Mucosa of rectum (tissue), 2 donors: ENCODE measurements at regions not wholly inside any gene's neighbourhood (a gene's known extent, or its start where the extent isn't known, plus 50 kb on each side); places are given as distances from the start of the nearest gene placed in this dataset.
"Not testable (repeated sequence)": the region's sequence is repeated elsewhere in the genome, so short reads cannot be mapped to it uniquely, and the experiment has no call there.

Experiments
- H3K27ac ChIP-seq, 2 donors: one replicate each; pipeline ENCODE4 v1.7.0; 2013; ENCODE audit warnings: inconsistent platforms in 2 of 2, low read depth in 2 of 2, low read length in 2 of 2
- H3K27me3 ChIP-seq, 2 donors: one replicate each; pipeline ENCODE4 v1.7.0; 2013; ENCODE audit warnings: low read length in 2 of 2; ENCODE audit not compliant: control insufficient read depth in 2 of 2, insufficient read depth in 2 of 2
- H3K36me3 ChIP-seq, 2 donors: one replicate each; pipeline ENCODE4 v1.7.0; 2013; ENCODE audit warnings: low read length in 2 of 2; ENCODE audit not compliant: control insufficient read depth in 2 of 2, insufficient read depth in 2 of 2
- H3K4me1 ChIP-seq, 2 donors: one replicate each; pipeline ENCODE4 v1.7.0; 2013; ENCODE audit warnings: low read length in 2 of 2, mild to moderate bottlenecking in 1 of 2; ENCODE audit not compliant: control insufficient read depth in 2 of 2, insufficient read depth in 2 of 2
- H3K4me3 ChIP-seq, 2 donors: one replicate each; pipeline ENCODE4 v1.7.0; 2013; ENCODE audit warnings: low read length in 2 of 2
- H3K9ac ChIP-seq, 2 donors: one replicate each; pipeline ENCODE4 v1.7.0; 2013; ENCODE audit warnings: low read length in 2 of 2, low read depth in 1 of 2, mild to moderate bottlenecking in 1 of 2
- H3K9me3 ChIP-seq, 2 donors: one replicate each; pipeline ENCODE4 v1.7.0; 2013; ENCODE audit warnings: low read length in 2 of 2; ENCODE audit not compliant: control insufficient read depth in 2 of 2
- donor health status: healthy.
- donor health status: Normal muscosa, but diverticular disease.

DNA sequence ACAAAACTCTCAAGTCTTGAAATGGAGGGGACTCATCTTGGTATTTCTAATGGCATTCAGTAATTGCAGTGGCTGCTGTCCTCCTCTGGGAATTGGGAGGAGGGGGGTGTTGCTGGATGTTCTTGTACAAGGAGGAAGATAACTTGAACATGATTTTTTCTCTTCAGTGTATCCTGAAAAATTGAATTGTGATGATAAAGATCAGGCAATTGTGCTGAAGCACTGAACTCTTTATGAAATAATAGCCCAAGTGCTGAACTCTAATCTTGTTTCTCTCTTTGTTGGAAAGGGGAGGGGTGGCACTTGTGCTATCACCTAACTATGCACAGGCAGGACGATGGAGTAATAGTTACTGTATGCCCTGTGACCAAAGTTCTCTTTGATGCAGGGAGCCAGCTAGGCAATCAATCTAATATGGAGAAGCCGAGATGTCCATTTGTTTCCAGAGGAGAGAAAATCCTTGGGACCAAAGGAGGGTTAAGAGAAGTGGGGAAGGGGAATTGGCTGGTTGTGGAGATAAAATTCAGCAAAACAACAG, 68.1 kb upstream of the ATP2C1 start:
- Histone ChIP-seq H3K9me3 (no peaks in the 10 kb centered on the region), H3K27me3 (no peaks in the 10 kb centered on the region), H3K27ac (no peak overlapping the region), H3K4me1 (peaks cover 0 to 4% of the 10 kb centered on the region in 2 donors), H3K4me3 (no peak overlapping the region), H3K36me3 (no peaks in the 10 kb centered on the region), H3K9ac (no peak overlapping the region)

DNA sequence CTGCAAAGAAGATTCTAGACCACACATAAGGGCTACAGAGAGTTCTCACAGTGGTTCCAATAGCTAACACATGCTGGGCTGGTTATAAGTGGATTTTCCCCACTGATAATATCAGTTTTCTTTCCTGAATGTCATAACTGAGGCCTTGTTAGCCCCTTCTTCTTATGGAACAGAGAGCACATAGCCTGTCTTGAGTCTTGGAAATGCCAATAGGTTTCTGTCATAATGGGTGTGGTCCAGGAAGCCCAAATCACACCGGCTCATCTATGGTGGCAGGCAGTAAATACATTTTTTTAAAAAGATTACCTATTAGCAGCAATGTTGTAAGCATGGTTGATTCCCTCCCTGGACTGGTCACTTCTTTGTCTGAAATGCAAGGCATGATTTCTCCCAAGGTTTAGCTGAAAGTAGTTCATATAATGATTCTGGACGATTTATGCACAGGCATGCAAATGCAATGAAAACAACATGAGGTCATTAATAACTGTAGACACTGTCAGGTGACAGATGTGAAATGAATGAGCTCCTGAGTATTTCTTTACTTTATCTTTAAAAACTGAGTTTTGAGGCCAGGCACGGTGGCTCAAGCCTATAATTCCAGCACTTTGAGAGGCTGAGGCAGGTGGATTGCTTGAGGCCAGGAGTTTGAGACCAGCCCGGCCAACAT, 67.2 kb upstream of the ATP2C1 start:
- no peaks in the 10 kb centered on the region for H3K9me3 ChIP-seq
- no peaks in the 10 kb centered on the region for H3K4me1 ChIP-seq
- no peak overlapping the region for H3K9ac ChIP-seq
- no peak overlapping the region for H3K27ac ChIP-seq
- no peak overlapping the region for H3K4me3 ChIP-seq
- no peaks in the 10 kb centered on the region for H3K27me3 ChIP-seq
- no peaks in the 10 kb centered on the region for H3K36me3 ChIP-seq

DNA sequence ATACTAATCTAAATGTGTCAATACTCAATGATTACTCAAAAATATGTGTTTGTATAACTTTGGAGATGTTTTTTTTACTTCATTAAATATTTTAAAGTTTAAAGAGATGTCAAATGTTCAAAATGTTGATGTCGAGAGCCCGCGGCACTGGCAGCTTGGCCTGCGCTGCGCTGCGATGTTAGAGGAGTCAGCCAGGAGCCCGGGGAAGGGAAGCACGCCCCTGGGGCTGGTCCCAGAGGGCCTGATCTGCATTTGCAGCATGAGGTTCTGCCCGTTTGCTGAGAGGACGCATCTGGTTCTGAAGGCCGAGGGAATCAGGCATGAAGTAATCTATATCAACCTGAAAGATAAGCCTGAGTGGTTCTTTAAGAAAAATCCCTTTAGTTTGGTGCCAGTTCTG, 66.4 kb upstream of the ATP2C1 start:
- H3K4me1 ChIP-seq, result no peaks in the 10 kb centered on the region
- no peak overlapping the region for H3K4me3 ChIP-seq
- no peaks in the 10 kb centered on the region for H3K27me3 ChIP-seq
- H3K9me3 ChIP-seq, result no peaks in the 10 kb centered on the region
- no peaks in the 10 kb centered on the region for H3K36me3 ChIP-seq
- H3K27ac ChIP-seq, result no peak overlapping the region
- H3K9ac ChIP-seq, result no peak overlapping the region

GRCh38 chr3:130828948-130829947, 64.6 kb upstream of the ATP2C1 start:
- H3K36me3 ChIP-seq, result no peaks in the 10 kb centered on the region
- H3K9me3 ChIP-seq, result no peaks in the 10 kb centered on the region
- H3K4me3 ChIP-seq, result no peak overlapping the region
- no peak overlapping the region for H3K9ac ChIP-seq
- no peaks in the 10 kb centered on the region for H3K4me1 ChIP-seq
- H3K27ac ChIP-seq, result no peak overlapping the region
- no peaks in the 10 kb centered on the region for H3K27me3 ChIP-seq

DNA sequence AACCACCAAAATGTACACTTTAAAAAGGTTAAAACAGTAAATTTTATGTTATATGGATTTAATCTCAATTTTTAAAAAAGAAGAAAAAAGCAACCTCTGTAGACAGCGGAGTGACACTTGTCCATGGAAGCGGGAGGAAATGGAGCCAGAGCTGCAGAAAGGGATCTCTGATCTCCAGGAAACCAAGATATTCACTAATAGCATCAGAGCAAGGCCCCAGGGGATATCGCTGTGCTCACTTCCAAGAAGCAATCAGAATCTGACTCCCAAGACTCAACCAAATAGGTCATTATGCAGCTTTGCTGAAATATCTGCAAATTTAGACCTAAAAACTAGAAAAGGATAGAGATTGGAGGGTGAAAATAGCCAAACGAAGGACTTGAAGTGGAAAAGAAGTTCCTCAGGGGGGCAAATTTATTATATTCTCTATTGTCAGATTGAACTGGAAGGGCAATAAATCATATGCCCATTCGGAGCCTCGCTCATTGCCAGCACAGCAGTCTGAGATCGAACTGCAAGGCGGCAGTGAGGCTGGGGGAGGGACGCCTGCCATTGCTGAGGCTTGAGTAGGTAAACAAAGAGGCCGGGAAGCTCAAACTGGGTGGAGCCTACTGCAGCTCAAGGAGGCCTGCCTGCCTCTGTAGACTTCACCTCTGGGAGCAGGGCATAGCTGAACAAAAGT, 62.0 kb upstream of the ATP2C1 start:
- H3K27me3 ChIP-seq, result no peaks in the 10 kb centered on the region
- H3K36me3 ChIP-seq, result no peaks in the 10 kb centered on the region
- no peaks in the 10 kb centered on the region for H3K9me3 ChIP-seq
- no peak overlapping the region for H3K9ac ChIP-seq
- no peak overlapping the region for H3K27ac ChIP-seq
- H3K4me3 ChIP-seq, result no peak overlapping the region
- no peaks in the 10 kb centered on the region for H3K4me1 ChIP-seq

DNA sequence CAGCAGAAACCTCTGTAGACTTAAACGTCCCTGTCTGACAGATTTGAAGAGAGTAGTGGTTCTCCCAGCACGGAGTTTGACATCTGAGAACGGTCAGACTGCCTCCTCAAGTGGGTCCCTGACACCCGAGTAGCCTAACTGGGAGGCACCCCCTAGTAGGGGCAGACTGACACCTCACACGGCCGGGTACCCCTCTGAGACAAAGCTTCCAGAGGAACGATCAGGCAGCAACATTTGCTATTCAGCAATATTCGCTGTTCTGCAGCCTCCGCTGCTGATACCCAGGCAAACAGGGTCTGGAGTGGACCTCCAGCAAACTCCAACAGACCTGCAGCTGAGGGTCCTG, 61.5 kb upstream of the ATP2C1 start:
- H3K36me3 ChIP-seq, H3K27ac ChIP-seq, H3K27me3 ChIP-seq, H3K9me3 ChIP-seq, H3K4me1 ChIP-seq, H3K9ac ChIP-seq, H3K4me3 ChIP-seq: not testable (repeated sequence)

DNA sequence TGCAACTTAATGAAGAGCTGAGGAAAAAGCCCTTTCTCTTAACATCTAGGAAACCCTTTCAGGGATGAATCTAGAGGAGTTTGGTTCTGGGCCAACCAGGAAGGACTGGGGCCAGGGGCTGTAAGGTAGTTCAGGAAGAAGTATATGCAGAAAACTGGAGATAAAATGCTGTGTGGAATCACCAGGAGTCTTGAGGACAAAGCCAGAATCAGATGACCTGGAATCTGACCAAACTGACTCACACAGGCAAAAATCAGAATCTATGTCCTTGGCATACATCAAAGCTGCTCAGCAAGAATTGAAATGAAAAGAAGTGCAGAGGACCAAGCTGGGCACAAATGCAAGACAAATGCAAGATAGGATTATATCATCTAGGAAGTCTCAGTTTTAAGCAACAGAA, 59.4 kb upstream of the ATP2C1 start:
- no peaks in the 10 kb centered on the region for H3K36me3 ChIP-seq
- H3K4me3 ChIP-seq, result no peak overlapping the region
- no peak overlapping the region for H3K27ac ChIP-seq
- no peaks in the 10 kb centered on the region for H3K27me3 ChIP-seq
- no peaks in the 10 kb centered on the region for H3K9me3 ChIP-seq
- no peak overlapping the region for H3K9ac ChIP-seq
- no peaks in the 10 kb centered on the region for H3K4me1 ChIP-seq

GRCh38 chr3:130835483-130835882, 58.4 kb upstream of the ATP2C1 start:
- Histone ChIP-seq H3K36me3 (no peaks in the 10 kb centered on the region), H3K4me1 (no peaks in the 10 kb centered on the region), H3K9me3 (no peaks in the 10 kb centered on the region), H3K4me3 (no peak overlapping the region), H3K27me3 (no peaks in the 10 kb centered on the region), H3K27ac (no peak overlapping the region), H3K9ac (no peak overlapping the region)

DNA sequence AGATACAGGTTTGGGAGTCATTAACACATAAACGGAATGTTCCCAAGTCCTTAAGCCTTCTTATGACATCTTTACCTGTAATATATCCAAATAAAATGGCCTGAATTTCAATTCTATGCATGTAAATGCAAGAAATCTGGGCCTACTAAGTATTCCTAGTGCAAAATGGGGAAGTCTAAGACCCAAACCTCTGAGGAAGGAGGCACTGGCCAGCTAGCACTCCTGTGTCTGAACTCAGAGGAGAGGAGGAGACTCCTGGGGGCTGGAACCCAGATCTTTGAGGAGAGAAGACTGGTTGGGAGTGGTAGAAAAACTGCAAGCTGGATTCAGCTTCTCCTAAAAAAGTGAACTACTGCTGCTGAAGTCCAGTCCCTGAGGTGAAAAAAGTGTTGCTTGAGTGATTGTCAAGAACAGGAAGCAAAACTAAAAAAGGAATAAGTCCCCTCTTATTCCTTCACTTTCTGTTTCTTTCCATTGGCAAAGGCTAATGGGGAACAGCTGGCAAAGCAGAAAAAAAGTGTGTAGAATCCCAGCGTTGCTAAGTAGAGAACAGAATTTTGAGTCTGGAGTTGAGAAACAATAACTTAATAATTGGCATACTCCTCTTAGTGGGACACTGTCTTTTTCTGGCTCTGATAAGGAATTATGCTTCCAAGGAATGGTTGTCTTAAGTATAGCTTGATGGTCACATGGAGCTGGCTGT, 54.8 kb upstream of the ATP2C1 start:
- no peak overlapping the region for H3K4me3 ChIP-seq
- no peak overlapping the region for H3K27ac ChIP-seq
- no peaks in the 10 kb centered on the region for H3K27me3 ChIP-seq
- H3K9ac ChIP-seq, result no peak overlapping the region
- H3K9me3 ChIP-seq, result no peaks in the 10 kb centered on the region
- H3K36me3 ChIP-seq, result no peaks in the 10 kb centered on the region
- H3K4me1 ChIP-seq, result no peaks in the 10 kb centered on the region
